ENCODE measurements at regions not wholly inside any gene's neighbourhood (a gene's known extent, or its start where the extent isn't known, plus 50 kb on each side); places are given as distances from the start of the nearest gene placed in this dataset.

DNA sequence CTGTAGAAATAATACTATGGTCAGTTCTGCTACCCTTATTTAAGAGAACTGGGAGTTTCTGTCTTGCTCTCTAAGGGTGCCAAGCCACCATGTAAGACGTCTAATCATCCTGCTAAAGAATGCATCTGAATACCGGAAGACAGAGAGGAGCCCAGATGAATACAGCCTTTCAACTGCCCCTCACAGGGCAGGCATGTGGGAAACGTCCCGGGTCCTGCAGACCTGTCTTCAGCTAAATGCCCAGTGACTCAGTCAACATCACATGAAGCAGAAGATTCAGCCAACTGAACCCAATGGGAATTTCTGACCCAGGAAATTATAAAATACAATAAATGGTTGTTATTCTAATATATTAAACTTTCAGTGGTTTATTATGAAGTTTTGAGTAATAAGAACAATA is 2141.0 kb upstream of the AGA start:
- TF ChIP-seq, protein P1, sequence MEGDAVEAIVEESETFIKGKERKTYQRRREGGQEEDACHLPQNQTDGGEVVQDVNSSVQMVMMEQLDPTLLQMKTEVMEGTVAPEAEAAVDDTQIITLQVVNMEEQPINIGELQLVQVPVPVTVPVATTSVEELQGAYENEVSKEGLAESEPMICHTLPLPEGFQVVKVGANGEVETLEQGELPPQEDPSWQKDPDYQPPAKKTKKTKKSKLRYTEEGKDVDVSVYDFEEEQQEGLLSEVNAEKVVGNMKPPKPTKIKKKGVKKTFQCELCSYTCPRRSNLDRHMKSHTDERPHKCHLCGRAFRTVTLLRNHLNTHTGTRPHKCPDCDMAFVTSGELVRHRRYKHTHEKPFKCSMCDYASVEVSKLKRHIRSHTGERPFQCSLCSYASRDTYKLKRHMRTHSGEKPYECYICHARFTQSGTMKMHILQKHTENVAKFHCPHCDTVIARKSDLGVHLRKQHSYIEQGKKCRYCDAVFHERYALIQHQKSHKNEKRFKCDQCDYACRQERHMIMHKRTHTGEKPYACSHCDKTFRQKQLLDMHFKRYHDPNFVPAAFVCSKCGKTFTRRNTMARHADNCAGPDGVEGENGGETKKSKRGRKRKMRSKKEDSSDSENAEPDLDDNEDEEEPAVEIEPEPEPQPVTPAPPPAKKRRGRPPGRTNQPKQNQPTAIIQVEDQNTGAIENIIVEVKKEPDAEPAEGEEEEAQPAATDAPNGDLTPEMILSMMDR (IDR thresholded peaks at IDR 0.05), result no peak
- TF ChIP-seq POLR2A (IDR thresholded peaks at IDR 0.05), result no peak
